ENCODE measurements at regions not wholly inside any gene's neighbourhood (a gene's known extent, or its start where the extent isn't known, plus 50 kb on each side); places are given as distances from the start of the nearest gene placed in this dataset.

GRCh38 chr21:28703861-28704260 is 288.8 kb downstream of the LTN1 start:
- no peaks in the 10 kb centered on the region for H3K4me1 ChIP-seq (ENCODE audit: insufficient read depth)
- no peaks in the 10 kb centered on the region for H3K27me3 ChIP-seq
- no peaks in the 10 kb centered on the region for H3K36me3 ChIP-seq
- no peak for DNase-seq
- TF ChIP-seq EP300 (IDR thresholded peaks at IDR 0.05), result no peak
- TF ChIP-seq CTCF (IDR thresholded peaks at IDR 0.05), result no peak
- no peak for TF ChIP-seq POLR2A (IDR thresholded peaks at IDR 0.05)
- no peak overlapping the region for H3K27ac ChIP-seq
- no peak overlapping the region for H3K4me3 ChIP-seq
- intact Hi-C loops (cut with DNase I), result no loop called here
- H3K9me3 ChIP-seq, result no peaks in the 10 kb centered on the region
- WGBS, 3 donors, result 67 to 84% (median 73%) methylated on average over 2 of the region's 2 CpGs

- intact Hi-C loops (cut with DNase I), result no loop called here
- WGBS, 3 donors, result 93 to 95% (median 94%) methylated on average over 3 of the region's 3 CpGs
- no peak for TF ChIP-seq POLR2A (IDR thresholded peaks at IDR 0.05)
- TF ChIP-seq CTCF (IDR thresholded peaks at IDR 0.05), result no peak
- TF ChIP-seq EP300 (IDR thresholded peaks at IDR 0.05), result no peak
- H3K4me3 ChIP-seq, result no peak overlapping the region
- no peaks in the 10 kb centered on the region for H3K27me3 ChIP-seq
- H3K4me1 ChIP-seq (ENCODE audit: insufficient read depth), result no peaks in the 10 kb centered on the region
- H3K36me3 ChIP-seq, result no peaks in the 10 kb centered on the region
- H3K9me3 ChIP-seq, result no peaks in the 10 kb centered on the region
- DNase-seq, result no peak
- no peak overlapping the region for H3K27ac ChIP-seq
These were observed 292.9 kb downstream of the LTN1 start for GRCh38 chr21:28699596-28700259.

- H3K4me1 ChIP-seq (ENCODE audit: insufficient read depth), result no peaks in the 10 kb centered on the region
- no peaks in the 10 kb centered on the region for H3K9me3 ChIP-seq
- H3K27me3 ChIP-seq, result no peaks in the 10 kb centered on the region
- no peak overlapping the region for H3K27ac ChIP-seq
- H3K36me3 ChIP-seq, result no peaks in the 10 kb centered on the region
- intact Hi-C loops (cut with DNase I), result no loop called here
- H3K4me3 ChIP-seq, result no peak overlapping the region
- 85 to 95% (median 88%) methylated on average over 1 of the region's 1 CpG for WGBS, 3 donors
- TF ChIP-seq EP300 (IDR thresholded peaks at IDR 0.05), result no peak
- no peak for TF ChIP-seq POLR2A (IDR thresholded peaks at IDR 0.05)
- no peak for TF ChIP-seq CTCF (IDR thresholded peaks at IDR 0.05)
- no peak for DNase-seq
These were observed 293.5 kb downstream of the LTN1 start for GRCh38 chr21:28699186-28699585.

GRCh38 chr21:28696844-28697410 is 295.8 kb downstream of the LTN1 start:
- no peaks in the 10 kb centered on the region for H3K9me3 ChIP-seq
- no peaks in the 10 kb centered on the region for H3K4me1 ChIP-seq (ENCODE audit: insufficient read depth)
- no peak overlapping the region for H3K4me3 ChIP-seq
- WGBS, 3 donors, result 93 to 97% (median 96%) methylated on average over 2 of the region's 2 CpGs
- H3K36me3 ChIP-seq, result no peaks in the 10 kb centered on the region
- DNase-seq, result no peak
- TF ChIP-seq EP300 (IDR thresholded peaks at IDR 0.05), result no peak
- TF ChIP-seq CTCF (IDR thresholded peaks at IDR 0.05), result no peak
- TF ChIP-seq POLR2A (IDR thresholded peaks at IDR 0.05), result no peak
- H3K27ac ChIP-seq, result no peak overlapping the region
- no peaks in the 10 kb centered on the region for H3K27me3 ChIP-seq
- intact Hi-C loops (cut with DNase I), result no loop called here
